CD4-positive, alpha-beta memory T cell (primary cell): ENCODE measurements at regions not wholly inside any gene's neighbourhood (a gene's known extent, or its start where the extent isn't known, plus 50 kb on each side); places are given as distances from the start of the nearest gene placed in this dataset.

Experiments
- CTCF ChIA-PET: fragments of 350-600 bp; sonication (Branson Sonifier 250); formaldehyde crosslinking; loops from one replicate; lab custom pipeline; 2021; ENCODE audit warnings: inconsistent platforms; ENCODE audit not compliant: partially characterized antibody; lab: Charles Lee
- POLR2A ChIA-PET: fragments of 350-600 bp; sonication (Branson Sonifier 250); formaldehyde crosslinking; loops from one replicate; lab custom pipeline; 2021; ENCODE audit not compliant: partially characterized antibody; lab: Charles Lee
- DNase-seq, 5 donors: peaks; one replicate each; pipeline versions ENCODE4 v3.0.0 to v3.0.0-alpha.2; 2020 to 2022; ENCODE audit warnings: mixed read lengths in 1 of 5
- H3K27ac ChIP-seq: one replicate; pipeline ENCODE4 v1.7.0; 2013; ENCODE audit warnings: low read depth, low read length
- H3K27me3 ChIP-seq: 2 replicates; pipeline ENCODE4 v1.7.0; 2013; ENCODE audit warnings: mild to moderate bottlenecking, low read length, moderate library complexity; ENCODE audit not compliant: insufficient read depth
- H3K36me3 ChIP-seq: 2 replicates; pipeline ENCODE4 v1.7.0; 2013; ENCODE audit warnings: mild to moderate bottlenecking, low read length, moderate library complexity; ENCODE audit not compliant: insufficient read depth
- H3K4me1 ChIP-seq: 2 replicates; pipeline ENCODE4 v1.7.0; 2013; ENCODE audit warnings: mild to moderate bottlenecking, low read length, moderate library complexity; ENCODE audit not compliant: insufficient read depth
- H3K4me3 ChIP-seq, 2 donors: one replicate each; pipeline ENCODE4 v1.7.0; 2013; ENCODE audit warnings: low read length in 2 of 2, mild to moderate bottlenecking in 1 of 2
- H3K9me3 ChIP-seq, 2 donors: one replicate each; pipeline ENCODE4 v1.7.0; 2013; ENCODE audit warnings: low read length in 2 of 2, control low read depth in 1 of 2; ENCODE audit not compliant: control insufficient read depth in 1 of 2
- H3K27ac Mint-ChIP-seq, 7 donors: one replicate each; pipeline ENCODE4 v1.8.0; 2020 to 2021; ENCODE audit warnings: mixed read lengths in 7 of 7, mild to moderate bottlenecking in 6 of 7, inconsistent platforms in 3 of 7, moderate library complexity in 3 of 7
- H3K27me3 Mint-ChIP-seq, 2 donors: one replicate each; pipeline ENCODE4 v1.8.0; 2020 to 2021; ENCODE audit warnings: mixed read lengths in 2 of 2
- H3K36me3 Mint-ChIP-seq, 2 donors: one replicate each; pipeline ENCODE4 v1.8.0; 2020 to 2021; ENCODE audit warnings: mixed read lengths in 2 of 2, inconsistent platforms in 1 of 2, mild to moderate bottlenecking in 1 of 2
- H3K4me1 Mint-ChIP-seq, 4 donors: one replicate each; pipeline ENCODE4 v1.8.0; 2020 to 2021; ENCODE audit warnings: mixed read lengths in 4 of 4, mild to moderate bottlenecking in 1 of 4
- H3K4me3 Mint-ChIP-seq, 8 donors: one replicate each; pipeline ENCODE4 v1.8.0; 2020 to 2021; ENCODE audit warnings: mixed read lengths in 8 of 8, mild to moderate bottlenecking in 7 of 8, moderate library complexity in 6 of 8, inconsistent platforms in 3 of 8
- H3K9me3 Mint-ChIP-seq, 8 donors: one replicate each; pipeline ENCODE4 v1.8.0; 2020 to 2021; ENCODE audit warnings: mixed read lengths in 8 of 8, mild to moderate bottlenecking in 5 of 8, inconsistent platforms in 3 of 8, moderate library complexity in 1 of 8
- intact Hi-C: fragments of 100-400 bp; cut with micrococcal nuclease; formaldehyde crosslinking; loops from one replicate; pipeline ENCODE4 v1.15.1; 2023

DNA sequence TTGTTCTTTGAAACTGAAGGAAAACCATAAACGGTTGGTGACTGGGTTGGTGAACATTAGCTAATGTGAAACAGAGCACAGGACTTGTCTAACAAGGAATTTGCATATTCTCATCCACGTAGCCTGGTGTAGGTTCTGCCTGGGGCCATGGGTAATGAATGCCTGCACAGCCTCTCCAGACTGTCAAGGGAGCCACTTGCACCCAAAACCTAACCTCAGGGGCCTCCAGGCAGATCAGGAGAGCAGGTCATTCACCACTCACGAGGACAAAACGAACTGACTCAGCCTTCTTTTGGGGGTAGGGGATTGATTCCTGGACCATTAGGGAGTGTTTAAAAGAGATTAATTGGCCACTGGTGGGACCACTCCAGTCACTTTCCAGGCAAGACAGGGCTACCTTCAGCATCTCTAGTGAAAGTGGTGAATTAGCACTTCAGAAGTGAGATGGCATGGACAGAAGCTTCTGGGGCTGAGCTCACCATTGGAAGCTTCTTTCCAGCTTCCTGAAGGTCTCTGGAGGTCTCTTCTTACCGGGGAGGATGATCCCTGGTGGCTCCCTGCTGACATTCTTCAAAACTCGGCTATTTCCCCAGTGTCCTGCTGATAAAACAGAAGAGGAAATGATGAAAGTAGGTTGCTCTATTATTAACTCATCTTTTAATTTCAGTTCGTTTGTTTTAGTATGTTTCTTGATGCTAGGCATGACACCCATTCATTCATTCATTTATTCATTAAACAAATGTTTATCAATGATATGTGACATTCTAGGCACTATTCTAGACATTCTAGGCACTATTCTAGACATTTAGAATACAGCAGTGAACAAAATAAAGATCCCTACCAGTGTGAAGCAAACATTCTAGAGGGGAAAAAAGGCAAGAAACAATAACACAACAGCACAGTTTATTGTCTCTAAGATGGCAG lies 104.5 kb upstream of the LNX1 start:
- no peaks in the 10 kb centered on the region for H3K9me3 ChIP-seq
- Mint-ChIP-seq H3K36me3 (no peaks in the 10 kb centered on the region), H3K27me3 (peaks cover 4 to 9% of the 10 kb centered on the region in 2 donors), H3K27ac (no peak overlapping the region), H3K9me3 (peaks cover 0 to 4% (median 0%) of the 10 kb centered on the region in 8 donors), H3K4me3 (no peak overlapping the region), H3K4me1 (no peaks in the 10 kb centered on the region)
- CTCF ChIA-PET: no interaction called here
- H3K27ac ChIP-seq: no peak overlapping the region
- H3K4me1 ChIP-seq: no peaks in the 10 kb centered on the region
- no peak overlapping the region for H3K4me3 ChIP-seq
- no peaks in the 10 kb centered on the region for H3K27me3 ChIP-seq
- no peak for DNase-seq
- intact Hi-C loops: no loop called here
- POLR2A ChIA-PET: no interaction called here
- no peaks in the 10 kb centered on the region for H3K36me3 ChIP-seq

DNA sequence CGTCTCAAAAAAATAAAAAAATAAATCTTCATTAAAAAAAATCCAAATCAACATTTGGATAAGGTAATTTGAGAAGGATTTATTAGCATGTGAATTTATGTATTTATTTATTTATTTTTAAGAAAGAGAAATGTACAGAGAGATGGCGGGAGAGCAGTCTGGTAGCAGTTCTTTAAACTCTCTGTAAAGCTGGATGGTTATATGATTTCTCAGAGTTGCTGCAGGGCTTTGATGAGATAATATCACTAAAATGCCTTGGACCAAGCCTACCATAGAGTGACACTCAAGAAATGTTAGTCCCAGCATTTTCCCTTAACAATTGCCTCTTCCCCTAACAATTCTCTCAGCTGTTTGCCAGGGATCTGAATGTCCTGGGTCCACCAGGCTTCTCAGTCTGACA lies 103.4 kb upstream of the LNX1 start:
- Mint-ChIP-seq H3K36me3 (no peaks in the 10 kb centered on the region), H3K27ac (no peak overlapping the region), H3K9me3 (peaks cover 0 to 4% (median 0%) of the 10 kb centered on the region in 8 donors), H3K4me3 (no peak overlapping the region), H3K27me3 (peaks cover 5 to 9% of the 10 kb centered on the region in 2 donors), H3K4me1 (no peaks in the 10 kb centered on the region)
- Histone ChIP-seq H3K27ac (no peak overlapping the region), H3K4me1 (no peaks in the 10 kb centered on the region), H3K4me3 (no peak overlapping the region), H3K9me3 (no peaks in the 10 kb centered on the region), H3K36me3 (no peaks in the 10 kb centered on the region), H3K27me3 (no peaks in the 10 kb centered on the region)
- intact Hi-C loops: no loop called here
- ChIA-PET POLR2A (no interaction called here), CTCF (no interaction called here)
- DNase-seq: no peak

DNA sequence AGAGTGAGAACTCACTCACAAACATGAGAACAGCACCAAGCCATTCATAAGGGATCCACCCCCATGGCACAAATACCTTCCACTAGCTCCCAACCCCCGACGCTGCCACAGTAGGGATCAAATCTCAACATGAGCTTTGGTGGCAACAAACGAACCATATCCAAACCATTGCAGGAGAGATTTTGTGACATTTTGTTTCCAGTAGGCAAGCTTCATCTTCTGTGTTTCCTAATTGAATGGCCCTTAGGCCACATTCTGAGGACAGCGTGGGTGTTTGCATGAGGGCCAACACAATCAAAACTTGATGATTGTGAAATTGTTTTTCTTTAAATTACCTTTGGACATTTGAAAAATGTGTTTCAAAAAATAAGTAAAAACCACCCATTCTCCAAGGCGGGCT lies 102.6 kb upstream of the LNX1 start:
- intact Hi-C loops: no loop called here
- no peak overlapping the region for H3K27ac Mint-ChIP-seq
- peaks cover 8 to 9% of the 10 kb centered on the region in 2 donors for H3K27me3 Mint-ChIP-seq
- H3K4me1 ChIP-seq: no peaks in the 10 kb centered on the region
- H3K27ac ChIP-seq: no peak overlapping the region
- DNase-seq: no peak
- peaks cover 0 to 4% (median 0%) of the 10 kb centered on the region in 8 donors for H3K9me3 Mint-ChIP-seq
- ChIA-PET POLR2A (no interaction called here), CTCF (no interaction called here)
- no peaks in the 10 kb centered on the region for H3K9me3 ChIP-seq
- no peaks in the 10 kb centered on the region for H3K36me3 Mint-ChIP-seq
- no peaks in the 10 kb centered on the region for H3K4me1 Mint-ChIP-seq
- H3K36me3 ChIP-seq: no peaks in the 10 kb centered on the region
- H3K4me3 ChIP-seq: no peak overlapping the region
- H3K4me3 Mint-ChIP-seq: no peak overlapping the region
- no peaks in the 10 kb centered on the region for H3K27me3 ChIP-seq

DNA sequence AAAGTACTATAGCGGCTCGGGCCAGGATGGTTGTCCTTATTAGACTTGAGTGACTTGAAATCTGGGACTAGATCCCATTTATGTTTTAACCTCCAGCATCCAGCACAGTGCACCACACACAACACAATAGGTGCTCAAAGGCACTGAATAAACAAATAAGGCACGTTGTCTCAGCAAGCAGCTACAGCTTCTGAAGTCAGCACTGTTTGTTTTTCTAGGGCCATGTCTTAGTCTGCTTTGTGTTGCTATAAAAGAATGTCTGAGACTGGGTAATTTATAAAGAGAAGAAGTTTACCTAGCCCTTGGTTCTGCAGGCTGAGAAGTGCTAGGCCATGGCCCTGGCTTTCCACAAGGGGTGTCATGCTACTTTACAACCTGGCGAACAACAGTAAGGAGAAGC lies 102.1 kb upstream of the LNX1 start:
- Mint-ChIP-seq H3K27ac (no peak overlapping the region), H3K36me3 (no peaks in the 10 kb centered on the region), H3K4me3 (no peak overlapping the region), H3K27me3 (peaks cover 6 to 7% of the 10 kb centered on the region in 2 donors), H3K4me1 (no peaks in the 10 kb centered on the region), H3K9me3 (peaks cover 0 to 4% (median 0%) of the 10 kb centered on the region in 8 donors)
- ChIA-PET POLR2A (no interaction called here), CTCF (no interaction called here)
- intact Hi-C loops: no loop called here
- no peaks in the 10 kb centered on the region for H3K9me3 ChIP-seq
- no peak overlapping the region for H3K27ac ChIP-seq
- no peaks in the 10 kb centered on the region for H3K36me3 ChIP-seq
- H3K27me3 ChIP-seq: no peaks in the 10 kb centered on the region
- H3K4me3 ChIP-seq: no peak overlapping the region
- H3K4me1 ChIP-seq: no peaks in the 10 kb centered on the region
- no peak for DNase-seq

DNA sequence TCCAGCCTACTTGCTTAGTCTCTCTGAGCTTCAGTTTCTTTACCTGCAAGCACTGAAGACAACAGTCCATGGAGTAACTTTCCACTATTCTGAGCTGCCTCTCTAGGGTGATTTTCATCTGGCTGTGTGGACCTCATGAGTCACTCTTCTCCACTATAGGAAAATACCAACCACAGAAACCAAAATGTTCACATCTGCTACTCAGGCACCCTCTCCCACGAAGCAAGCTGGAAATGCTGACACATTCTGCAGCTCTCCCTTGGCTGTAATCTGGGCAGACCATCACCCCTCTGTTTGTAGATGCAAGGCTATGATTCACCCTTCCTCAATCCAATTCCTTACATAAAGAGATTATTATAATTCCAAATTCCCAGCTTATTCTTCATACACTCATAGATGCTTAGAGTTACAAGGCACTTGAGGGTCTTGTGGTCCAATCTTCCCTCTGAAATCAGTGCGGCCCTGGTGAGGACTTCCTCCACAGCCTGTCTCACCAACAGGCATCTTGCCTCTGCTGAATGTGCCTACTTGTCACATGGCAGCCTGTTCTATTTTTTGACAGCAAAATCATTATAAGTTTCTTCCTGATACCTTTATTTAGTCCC lies 97.0 kb upstream of the LNX1 start:
- DNase-seq: no peak

DNA sequence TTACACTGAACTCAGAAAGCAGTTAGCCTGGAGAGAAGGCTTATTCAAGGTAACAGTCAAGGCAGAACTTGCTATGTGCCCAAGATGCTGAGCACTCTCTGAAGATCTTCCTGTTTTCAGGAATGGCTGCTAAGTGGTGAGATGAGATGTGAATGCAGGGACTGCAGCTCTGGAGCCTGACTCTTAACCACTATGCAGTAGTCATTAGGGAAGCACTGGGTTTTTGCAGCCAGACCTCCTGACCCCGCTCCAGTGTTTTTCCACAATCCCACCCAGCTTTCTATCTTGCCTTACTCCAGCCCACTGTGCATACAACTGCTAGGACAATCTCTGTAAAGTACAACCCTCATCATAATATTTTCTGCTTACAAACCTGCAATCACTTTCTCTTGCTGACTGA lies 95.2 kb upstream of the LNX1 start:
- ChIA-PET CTCF (no interaction called here), POLR2A (no interaction called here)
- Mint-ChIP-seq H3K4me1 (no peaks in the 10 kb centered on the region), H3K27ac (no peak overlapping the region), H3K9me3 (peaks cover 0 to 3% (median 0%) of the 10 kb centered on the region in 8 donors), H3K4me3 (no peak overlapping the region), H3K36me3 (no peaks in the 10 kb centered on the region), H3K27me3 (peaks cover 5 to 13% of the 10 kb centered on the region in 2 donors)
- no peaks in the 10 kb centered on the region for H3K27me3 ChIP-seq
- H3K36me3 ChIP-seq: no peaks in the 10 kb centered on the region
- H3K4me1 ChIP-seq: no peaks in the 10 kb centered on the region
- no peak for DNase-seq
- no peak overlapping the region for H3K4me3 ChIP-seq
- H3K27ac ChIP-seq: no peak overlapping the region
- no peaks in the 10 kb centered on the region for H3K9me3 ChIP-seq
- intact Hi-C loops: no loop called here

More for the DNA sequence above, 97.0 kb upstream of the LNX1 start:
- Mint-ChIP-seq H3K36me3 (no peaks in the 10 kb centered on the region), H3K4me1 (no peaks in the 10 kb centered on the region), H3K27ac (no peak overlapping the region), H3K27me3 (peaks cover 7 to 12% of the 10 kb centered on the region in 2 donors), H3K9me3 (peaks cover 0 to 4% (median 0%) of the 10 kb centered on the region in 8 donors), H3K4me3 (no peak overlapping the region)
- Histone ChIP-seq H3K9me3 (no peaks in the 10 kb centered on the region), H3K4me3 (no peak overlapping the region), H3K4me1 (no peaks in the 10 kb centered on the region), H3K27me3 (no peaks in the 10 kb centered on the region), H3K27ac (no peak overlapping the region), H3K36me3 (no peaks in the 10 kb centered on the region)
- ChIA-PET CTCF (no interaction called here), POLR2A (no interaction called here)
- intact Hi-C loops: no loop called here
